ENCODE measurements at regions not wholly inside any gene's neighbourhood (a gene's known extent, or its start where the extent isn't known, plus 50 kb on each side); places are given as distances from the start of the nearest gene placed in this dataset.
"Not testable (repeated sequence)": the region's sequence is repeated elsewhere in the genome, so short reads cannot be mapped to it uniquely, and the experiment has no call there.

- TF ChIP-seq CTCF, POLR2A (IDR thresholded peaks at IDR 0.05): not testable (repeated sequence)
Observed at GRCh38 chr13:54132127-54132526, 1103.5 kb downstream of the OLFM4 start.

Measured in thyroid gland (tissue), 4 donors.